K562 (cell line): ENCODE measurements at regions not wholly inside any gene's neighbourhood (a gene's known extent, or its start where the extent isn't known, plus 50 kb on each side); places are given as distances from the start of the nearest gene placed in this dataset.

Experiments
- ATAC-seq: fragments of 200-7000 bp; cut with Tn5 transposase; 3 replicates; pipeline ENCODE4 v1.9.1; 2020; ENCODE audit warnings: moderate library complexity
- BruUV-seq: library from RNA; stranded (reverse); fragments of 400-500 nt; replicated peaks from 2 replicates; lab custom pipeline; 2021; lab: Mats Ljungman, UMichigan
- CTCF ChIA-PET: fragments of 300-600 bp; formaldehyde crosslinking; extraction: SDS; loops from one replicate; lab custom pipeline; 2021; ENCODE audit warnings: low intra/inter-chr PET ratio; lab: Yijun Ruan, JAX
- POLR2A ChIA-PET: fragments of 300-600, 350-650 bp; sonication (Branson Sonifier 250); formaldehyde crosslinking; extraction: SDS; loops from one replicate; lab custom pipeline; 2021; ENCODE audit warnings: antibody characterized with exemption, inconsistent platforms; lab: Yijun Ruan, JAX
- DNase-seq, 4 experiments: peaks; one replicate each; pipeline versions ENCODE4 v3.0.0 to v3.0.0-alpha.2; 2011 to 2018; ENCODE audit warnings: low spot score in 3 of 4, mixed read lengths in 3 of 4; ENCODE audit errors: extremely low read depth in 1 of 4
- FAIRE-seq: peaks from 2 replicates; lab custom pipeline; 2011; peaks lifted over from hg19 to GRCh38; lab: Jason Lieb, UNC
- H2AFZ ChIP-seq: 2 replicates; pipeline ENCODE4 v1.6.0; 2011; ENCODE audit warnings: low read depth, low read length, control low read depth, inconsistent platforms
- H3K27ac ChIP-seq: fragments of 200-600 bp; 3 replicates; pipeline ENCODE4 v1.8.0; 2011; ENCODE audit warnings: low read depth, mild to moderate bottlenecking, control low read depth, inconsistent platforms, low read length, moderate library complexity, mixed read lengths; ENCODE audit errors: extremely low read depth
- H3K27me3 ChIP-seq, 2 experiments: fragments of 300-600 bp in 1 of 2; 2 replicates in 1 of 2; 3 replicates in 1 of 2; pipeline versions ENCODE4 v1.6.0 to v1.8.0; 2011; ENCODE audit warnings: inconsistent platforms in 2 of 2, low read length in 2 of 2, mild to moderate bottlenecking in 1 of 2, mixed read lengths in 1 of 2, moderate library complexity in 1 of 2; ENCODE audit not compliant: control insufficient read depth in 2 of 2, insufficient read depth in 2 of 2
- H3K36me3 ChIP-seq: fragments of 300-600 bp; 3 replicates; pipeline ENCODE4 v1.8.0; 2011; ENCODE audit warnings: mild to moderate bottlenecking, low read length, inconsistent platforms; ENCODE audit not compliant: control insufficient read depth, insufficient read depth
- H3K4me1 ChIP-seq, 2 experiments: fragments of 200-600 bp in 1 of 2; replicated peaks in 1 of 2; 2 replicates in 1 of 2; 3 replicates in 1 of 2; pipeline versions ENCODE4 v1.5.1 to v1.8.0; 2011; ENCODE audit warnings: inconsistent platforms in 2 of 2, low read length in 2 of 2, mild to moderate bottlenecking in 1 of 2, mixed read lengths in 1 of 2, moderate library complexity in 1 of 2; ENCODE audit not compliant: control insufficient read depth in 2 of 2, insufficient read depth in 2 of 2
- H3K4me2 ChIP-seq: 2 replicates; pipeline ENCODE4 v1.6.1; 2011; ENCODE audit warnings: low read length, control low read depth, inconsistent platforms, mixed read lengths; ENCODE audit not compliant: insufficient read depth
- H3K4me3 ChIP-seq: fragments of 200-600 bp; sonication (generic), shearing (Covaris generic); 2 replicates; pipeline ENCODE4 v1.5.1; 2016; ENCODE audit warnings: control low read depth, inconsistent platforms
- H3K79me2 ChIP-seq: fragments of 200-600 bp; 3 replicates; pipeline ENCODE4 v1.8.0; 2011; ENCODE audit warnings: low read length, inconsistent platforms; ENCODE audit not compliant: control insufficient read depth, insufficient read depth
- H3K9ac ChIP-seq, 2 experiments: 2 replicates each; pipeline versions ENCODE4 v1.6.0 to v1.6.1; 2011; ENCODE audit warnings: low read depth in 2 of 2, low read length in 2 of 2, control low read depth in 1 of 2, inconsistent platforms in 1 of 2, mild to moderate bottlenecking in 1 of 2, mixed read lengths in 1 of 2; ENCODE audit not compliant: insufficient read depth in 1 of 2
- H3K9me1 ChIP-seq: one replicate; pipeline ENCODE4 v1.6.0; 2011; ENCODE audit warnings: inconsistent platforms, mild to moderate bottlenecking, low read length, moderate library complexity; ENCODE audit not compliant: control insufficient read depth, insufficient read depth
- H3K9me3 ChIP-seq: replicated peaks from 2 replicates; pipeline ENCODE4 v1.5.1; 2011; ENCODE audit warnings: low read depth, low read length, inconsistent platforms; ENCODE audit not compliant: control insufficient read depth, insufficient read depth
- H4K20me1 ChIP-seq: replicated peaks from 2 replicates; pipeline ENCODE4 v1.6.1; 2011; ENCODE audit warnings: low read length, inconsistent platforms, mixed read lengths; ENCODE audit not compliant: control insufficient read depth, insufficient read depth
- BRD9 ChIP-seq: fragments of 450-650 bp; IDR thresholded peaks from 2 replicates; pipeline ENCODE4 v1.6.1; 2018; ENCODE audit warnings: low read depth; ENCODE audit not compliant: partially characterized antibody
- CREB1 ChIP-seq, 2 experiments: sonication (generic) in 1 of 2; formaldehyde crosslinking in 1 of 2; IDR thresholded peaks; 2 replicates each; pipeline versions ENCODE4 v1.6.1 to v1.8.0; 2012 to 2022; ENCODE audit warnings: inconsistent platforms in 1 of 2, mild to moderate bottlenecking in 1 of 2, missing genetic modification reagents in 1 of 2, moderate library complexity in 1 of 2
- CTBP1 ChIP-seq: fragments of 450-650 bp; IDR thresholded peaks from 2 replicates; pipeline ENCODE4 v1.6.1; 2016; ENCODE audit warnings: borderline replicate concordance
- KLF16 ChIP-seq: IDR thresholded peaks from 2 replicates; pipeline ENCODE4 v1.6.1; 2016; ENCODE audit warnings: antibody characterized with exemption
- MAFF ChIP-seq: IDR thresholded peaks from 2 replicates; pipeline ENCODE4 v1.6.1; 2012; ENCODE audit warnings: low read length, improper control_type of control experiment
- NCOA6 ChIP-seq: fragments of 450-650 bp; IDR thresholded peaks from 2 replicates; pipeline ENCODE4 v1.6.1; 2017; ENCODE audit warnings: mild to moderate bottlenecking
- NFATC3 ChIP-seq: fragments of 450-650 bp; IDR thresholded peaks from 2 replicates; pipeline ENCODE4 v1.6.1; 2017; ENCODE audit warnings: mild to moderate bottlenecking
- RNF2 ChIP-seq: sonication (generic); IDR thresholded peaks from 2 replicates; pipeline ENCODE4 v1.6.1; 2016
- SMC3 ChIP-seq: conservative IDR thresholded peaks from 2 replicates; pipeline ENCODE4 v1.6.1; 2011; ENCODE audit warnings: low read depth, low read length, improper control_type of control experiment; ENCODE audit not compliant: insufficient read depth
- YY1 ChIP-seq, 3 experiments: IDR thresholded peaks; 2 replicates each; pipeline ENCODE4 v1.6.1; 2011; ENCODE audit warnings: low read length in 2 of 3, mild to moderate bottlenecking in 2 of 3, moderate library complexity in 2 of 3, borderline replicate concordance in 1 of 3, control low read depth in 1 of 3, low read depth in 1 of 3; ENCODE audit not compliant: insufficient read depth in 3 of 3, insufficient replicate concordance in 2 of 3, control insufficient read depth in 1 of 3, insufficient read length in 1 of 3; ENCODE audit errors: extremely low read depth in 1 of 3
- ZNF212 ChIP-seq: fragments of 450-650 bp; formaldehyde crosslinking; IDR thresholded peaks from 2 replicates; pipeline ENCODE4 v1.4.0; 2020; ENCODE audit warnings: mild to moderate bottlenecking
- ZNF23 ChIP-seq: fragments of 250-450 bp; sonication (Bioruptor Pico); IDR thresholded peaks from 2 replicates; pipeline ENCODE4 v1.4.0; 2020; ENCODE audit warnings: mild to moderate bottlenecking
- ZNF583 ChIP-seq: fragments of 250-450 bp; sonication (Bioruptor Pico); IDR thresholded peaks from 2 replicates; pipeline ENCODE4 v1.4.0; 2020
- ZNF696 ChIP-seq: fragments of 250-450 bp; sonication (Bioruptor Pico); conservative IDR thresholded peaks from 2 replicates; pipeline ENCODE4 v1.4.0; 2020; ENCODE audit warnings: mild to moderate bottlenecking, moderate library complexity
- WGBS: fragments of 100-300 bp; shearing (Covaris generic); methylation state at CpG from one replicate; pipeline ENCODE4 v1.1.6; 2016; ENCODE audit warnings: low coverage, mixed read lengths; ENCODE audit not compliant: insufficient coverage; ENCODE audit errors: missing lambda C conversion rate; 5-methylcytosine and 5-hydroxymethylcytosine counted together
- in situ Hi-C: fragments of 300-500 bp; cut with MboI; formaldehyde crosslinking; loops from 4 replicates; pipeline ENCODE4 v1.15.0; 2018; ENCODE audit warnings: inconsistent platforms, mixed read lengths
- intact Hi-C: fragments of 100-400 bp; cut with micrococcal nuclease; formaldehyde crosslinking; loops from 2 replicates; pipeline ENCODE4 v1.14.2; 2022
- TF ChIP-seq, protein P1 (sequence below): fragments of 450-650 bp; formaldehyde crosslinking; conservative IDR thresholded peaks from 2 replicates; pipeline ENCODE4 v1.4.0; 2022; ENCODE audit warnings: mild to moderate bottlenecking, missing genetic modification characterization
- TF ChIP-seq, protein P2 (sequence below): sonication (generic); formaldehyde crosslinking; IDR thresholded peaks from 2 replicates; pipeline ENCODE4 v1.8.1; 2023; ENCODE audit warnings: mild to moderate bottlenecking, missing genetic modification reagents

DNA sequence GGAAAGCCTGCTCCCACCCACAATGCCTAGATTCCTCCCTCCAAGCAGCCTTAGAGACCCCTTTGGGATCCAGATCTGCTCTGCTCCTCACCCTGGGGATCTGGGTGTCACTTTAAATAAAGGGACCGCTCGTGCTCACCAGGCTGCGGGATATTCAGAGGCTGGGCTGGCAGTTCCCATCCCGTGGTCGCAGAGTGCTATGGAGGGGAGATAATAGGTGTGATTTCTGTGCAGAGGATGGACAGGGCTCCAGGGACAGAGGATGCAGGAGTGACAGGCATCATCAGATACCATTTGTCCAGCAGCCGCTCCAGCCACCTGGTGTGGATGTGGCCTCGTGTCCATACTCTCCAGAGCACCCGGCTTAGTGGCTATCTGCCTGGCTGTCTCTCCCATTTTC, 415.9 kb upstream of the SULF2 start (continued):
- no peak for TF ChIP-seq YY1 (IDR thresholded peaks at IDR 0.05; ENCODE audit: borderline replicate concordance in 1 of 3, control insufficient read depth in 1 of 3, extremely low read depth in 1 of 3, insufficient read depth in 3 of 3, insufficient read length in 1 of 3, insufficient replicate concordance in 2 of 3, low read depth in 1 of 3, low read length in 2 of 3)
- no peak for TF ChIP-seq ZNF696
- TF ChIP-seq ZNF212 (CRISPR knock-in tag), result no peak

DNA sequence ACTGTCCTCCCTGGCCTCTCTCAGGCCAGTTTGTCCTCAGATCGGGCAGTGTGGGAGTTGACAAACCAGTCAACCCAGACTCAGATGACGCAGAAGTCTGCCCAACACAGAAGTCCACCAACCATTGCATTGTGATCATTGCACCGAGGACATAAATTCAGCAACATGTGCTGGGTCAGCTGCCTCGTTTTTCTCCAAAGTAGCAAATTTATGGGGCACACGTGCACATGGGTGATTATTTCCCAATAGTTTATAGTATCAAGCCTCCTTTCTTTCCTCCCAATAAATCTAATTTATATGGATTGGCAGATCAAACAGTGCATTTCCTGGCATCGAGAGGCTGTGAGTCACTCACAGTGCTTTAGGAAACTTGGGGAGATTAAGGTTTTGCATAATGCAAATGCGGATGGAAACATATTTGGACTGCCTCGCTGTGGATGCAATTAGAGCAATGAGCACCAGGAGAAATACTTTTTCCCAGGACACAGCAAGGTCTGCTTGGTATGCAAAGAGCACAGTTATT, 413.7 kb upstream of the SULF2 start:
- in situ Hi-C loops (no loop called here), intact Hi-C loops (no loop called here)
- Histone ChIP-seq H3K9me1 (no peaks in the 10 kb centered on the region), H3K9me3 (no peaks in the 10 kb centered on the region), H2AFZ (no peak overlapping the region), H3K79me2 (no peaks in the 10 kb centered on the region), H3K27ac (no peak overlapping the region), H4K20me1 (no peaks in the 10 kb centered on the region; the same call in 1 of the 2 replicates), H3K36me3 (no peaks in the 10 kb centered on the region), H3K4me1 (no peaks in the 10 kb centered on the region)
- POLR2A ChIA-PET, result interaction anchor here (0.6 kb wide), 1 partner anchor 241 kb away, joined by 3 read pairs; no protein-coding TSS in a partner anchor
- no peak for FAIRE-seq
- no peak for DNase-seq
- TF ChIP-seq CTBP1, result no peak
- TF ChIP-seq, protein P1, sequence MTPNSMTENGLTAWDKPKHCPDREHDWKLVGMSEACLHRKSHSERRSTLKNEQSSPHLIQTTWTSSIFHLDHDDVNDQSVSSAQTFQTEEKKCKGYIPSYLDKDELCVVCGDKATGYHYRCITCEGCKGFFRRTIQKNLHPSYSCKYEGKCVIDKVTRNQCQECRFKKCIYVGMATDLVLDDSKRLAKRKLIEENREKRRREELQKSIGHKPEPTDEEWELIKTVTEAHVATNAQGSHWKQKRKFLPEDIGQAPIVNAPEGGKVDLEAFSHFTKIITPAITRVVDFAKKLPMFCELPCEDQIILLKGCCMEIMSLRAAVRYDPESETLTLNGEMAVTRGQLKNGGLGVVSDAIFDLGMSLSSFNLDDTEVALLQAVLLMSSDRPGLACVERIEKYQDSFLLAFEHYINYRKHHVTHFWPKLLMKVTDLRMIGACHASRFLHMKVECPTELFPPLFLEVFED (CRISPR knock-in tag), result no peak
- TF ChIP-seq ZNF583, result no peak
- TF ChIP-seq MAFF, result no peak
- TF ChIP-seq CREB1 (IDR thresholded peaks at IDR 0.05), result no peak
- no peak for TF ChIP-seq CREB1 (CRISPR knock-in tag; IDR thresholded peaks at IDR 0.05)
- TF ChIP-seq, protein P2, sequence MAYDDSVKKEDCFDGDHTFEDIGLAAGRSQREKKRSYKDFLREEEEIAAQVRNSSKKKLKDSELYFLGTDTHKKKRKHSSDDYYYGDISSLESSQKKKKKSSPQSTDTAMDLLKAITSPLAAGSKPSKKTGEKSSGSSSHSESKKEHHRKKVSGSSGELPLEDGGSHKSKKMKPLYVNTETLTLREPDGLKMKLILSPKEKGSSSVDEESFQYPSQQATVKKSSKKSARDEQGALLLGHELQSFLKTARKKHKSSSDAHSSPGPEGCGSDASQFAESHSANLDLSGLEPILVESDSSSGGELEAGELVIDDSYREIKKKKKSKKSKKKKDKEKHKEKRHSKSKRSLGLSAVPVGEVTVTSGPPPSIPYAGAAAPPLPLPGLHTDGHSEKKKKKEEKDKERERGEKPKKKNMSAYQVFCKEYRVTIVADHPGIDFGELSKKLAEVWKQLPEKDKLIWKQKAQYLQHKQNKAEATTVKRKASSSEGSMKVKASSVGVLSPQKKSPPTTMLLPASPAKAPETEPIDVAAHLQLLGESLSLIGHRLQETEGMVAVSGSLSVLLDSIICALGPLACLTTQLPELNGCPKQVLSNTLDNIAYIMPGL, result no peak
- no peak for TF ChIP-seq BRD9
- no peak for TF ChIP-seq ZNF23 (CRISPR knock-in tag)
- TF ChIP-seq SMC3, result no peak
- no peak for TF ChIP-seq NCOA6
- TF ChIP-seq NFATC3, result no peak
- TF ChIP-seq RNF2, result no peak
- TF ChIP-seq KLF16, result no peak
- TF ChIP-seq, all 486 proteins: peak for 0
- WGBS, result 0% methylated on average over 8 of the region's 8 CpGs
- Histone ChIP-seq H3K4me2 (no peak overlapping the region), H3K27me3 (peaks cover 3 to 44% of the 10 kb centered on the region in 2 experiments; a peak in 3 of 5 replicates), H3K4me3 (no peak overlapping the region), H3K9ac (no peak overlapping the region)
- CTCF ChIA-PET, result no interaction called here
- no peak for ATAC-seq
- no TSS peak for BruUV-seq
